GM12865 (cell line): ENCODE measurements at regions not wholly inside any gene's neighbourhood (a gene's known extent, or its start where the extent isn't known, plus 50 kb on each side); places are given as distances from the start of the nearest gene placed in this dataset.
A peak's percentile ranks its signal among the peaks of the same experiment; 100 is the strongest.

ENCODE experiments used
- DNase-seq: peaks from one replicate; pipeline ENCODE4 v3.0.0; 2010; ENCODE audit warnings: low read depth
- H3K4me3 ChIP-seq: 2 replicates; pipeline ENCODE4 v1.5.1; 2011; ENCODE audit warnings: mild to moderate bottlenecking, low read depth, low read length, control low read depth
- TF ChIP-seq, protein P1 (sequence below): IDR thresholded peaks from 2 replicates; pipeline ENCODE4 v1.5.1; 2011; ENCODE audit warnings: low read length, control low read depth, low read depth, inconsistent platforms; ENCODE audit not compliant: insufficient read depth; ENCODE audit errors: missing control alignments

DNA sequence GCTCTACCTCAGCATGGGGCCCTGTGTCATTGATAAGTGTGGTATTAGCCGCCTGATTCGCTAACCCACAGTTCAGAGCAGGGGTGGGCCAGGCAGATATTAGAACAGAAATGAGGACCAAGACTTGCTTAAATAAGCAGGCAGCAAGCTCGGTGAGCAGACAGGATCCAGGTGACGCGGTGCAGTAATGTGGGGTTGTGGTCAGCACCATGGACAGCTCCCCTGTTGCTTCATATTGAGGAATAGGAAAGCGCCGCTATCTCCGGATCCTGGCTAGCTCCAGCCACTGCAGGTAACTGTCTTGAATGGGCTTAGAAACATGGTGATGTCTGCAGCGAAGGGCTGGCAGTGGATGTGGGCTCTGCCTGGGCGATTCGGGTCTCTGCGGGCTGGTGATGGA lies 51.3 kb upstream of the GPR26 start:
- TF ChIP-seq, protein P1, sequence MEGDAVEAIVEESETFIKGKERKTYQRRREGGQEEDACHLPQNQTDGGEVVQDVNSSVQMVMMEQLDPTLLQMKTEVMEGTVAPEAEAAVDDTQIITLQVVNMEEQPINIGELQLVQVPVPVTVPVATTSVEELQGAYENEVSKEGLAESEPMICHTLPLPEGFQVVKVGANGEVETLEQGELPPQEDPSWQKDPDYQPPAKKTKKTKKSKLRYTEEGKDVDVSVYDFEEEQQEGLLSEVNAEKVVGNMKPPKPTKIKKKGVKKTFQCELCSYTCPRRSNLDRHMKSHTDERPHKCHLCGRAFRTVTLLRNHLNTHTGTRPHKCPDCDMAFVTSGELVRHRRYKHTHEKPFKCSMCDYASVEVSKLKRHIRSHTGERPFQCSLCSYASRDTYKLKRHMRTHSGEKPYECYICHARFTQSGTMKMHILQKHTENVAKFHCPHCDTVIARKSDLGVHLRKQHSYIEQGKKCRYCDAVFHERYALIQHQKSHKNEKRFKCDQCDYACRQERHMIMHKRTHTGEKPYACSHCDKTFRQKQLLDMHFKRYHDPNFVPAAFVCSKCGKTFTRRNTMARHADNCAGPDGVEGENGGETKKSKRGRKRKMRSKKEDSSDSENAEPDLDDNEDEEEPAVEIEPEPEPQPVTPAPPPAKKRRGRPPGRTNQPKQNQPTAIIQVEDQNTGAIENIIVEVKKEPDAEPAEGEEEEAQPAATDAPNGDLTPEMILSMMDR: no peak
- peak; percentile 57 for DNase-seq
- H3K4me3 ChIP-seq: no peak overlapping the region
